GM21737 (cell line): ENCODE measurements at regions not wholly inside any gene's neighbourhood (a gene's known extent, or its start where the extent isn't known, plus 50 kb on each side); places are given as distances from the start of the nearest gene placed in this dataset.

Source experiments
- ATAC-seq: cut with Tn5 transposase; IDR thresholded peaks from one replicate; pipeline ENCODE4 v1.9.1; 2021; ENCODE audit warnings: mild to moderate bottlenecking, moderate library complexity; ENCODE audit not compliant: unreplicated experiment

DNA sequence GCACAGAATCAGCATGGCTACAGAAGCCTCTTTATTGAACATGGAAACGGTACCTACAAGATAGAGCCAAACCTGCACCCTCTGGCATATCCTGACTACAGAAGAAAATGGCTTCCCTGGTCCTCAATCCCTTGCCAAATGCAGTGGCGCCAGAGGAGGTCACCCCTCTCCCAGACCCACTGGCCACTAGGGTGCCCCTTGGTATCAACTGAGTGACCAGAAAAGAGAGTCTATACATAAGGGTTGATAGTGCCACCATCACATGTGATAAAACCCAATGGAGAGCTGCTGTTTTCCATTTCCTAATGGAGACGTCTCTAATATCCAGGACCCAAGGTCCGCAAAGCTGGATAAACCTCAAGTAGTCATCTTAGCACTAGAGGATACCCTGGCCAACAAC, 52.7 kb upstream of the ALK start:
- ATAC-seq, result no peak

DNA sequence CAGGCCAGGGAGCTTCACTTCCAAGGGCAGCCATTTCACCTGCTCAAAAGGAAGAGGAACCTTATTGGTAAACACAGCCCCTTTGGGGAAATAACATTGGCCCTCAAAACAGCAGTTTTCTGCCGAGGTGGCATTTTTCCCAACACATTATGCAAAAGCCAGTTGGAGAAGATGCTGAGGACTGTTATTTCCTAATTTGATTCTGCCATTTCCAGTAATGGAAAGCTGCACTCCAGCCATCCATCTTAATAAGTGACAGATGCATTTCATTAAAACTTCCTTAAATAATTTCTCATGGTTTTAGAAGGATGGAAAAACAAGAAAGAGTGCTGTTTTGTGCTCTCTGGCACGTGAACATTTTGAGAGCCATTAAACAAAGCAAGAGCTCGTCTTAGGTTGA, 55.9 kb upstream of the ALK start:
- no peak for ATAC-seq

DNA sequence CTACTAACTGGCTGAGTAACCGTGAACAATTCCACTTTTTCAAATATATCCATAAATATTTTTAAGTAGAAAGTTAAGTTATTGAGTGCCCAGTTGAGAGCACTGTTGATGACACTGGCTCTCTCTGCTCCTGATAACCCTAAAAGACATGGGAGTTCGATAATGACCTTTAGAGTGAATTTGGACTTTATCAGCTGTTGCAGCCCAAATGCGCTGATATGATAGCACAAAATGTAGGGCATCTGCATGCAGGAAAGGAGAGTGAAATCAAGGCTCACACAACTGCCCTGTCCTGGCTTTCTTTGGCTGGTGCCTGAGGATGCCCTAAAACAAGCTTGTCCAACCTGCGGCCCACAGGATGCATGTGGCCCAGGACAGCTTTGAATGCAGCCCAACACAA, 60.0 kb upstream of the ALK start:
- no peak for ATAC-seq

DNA sequence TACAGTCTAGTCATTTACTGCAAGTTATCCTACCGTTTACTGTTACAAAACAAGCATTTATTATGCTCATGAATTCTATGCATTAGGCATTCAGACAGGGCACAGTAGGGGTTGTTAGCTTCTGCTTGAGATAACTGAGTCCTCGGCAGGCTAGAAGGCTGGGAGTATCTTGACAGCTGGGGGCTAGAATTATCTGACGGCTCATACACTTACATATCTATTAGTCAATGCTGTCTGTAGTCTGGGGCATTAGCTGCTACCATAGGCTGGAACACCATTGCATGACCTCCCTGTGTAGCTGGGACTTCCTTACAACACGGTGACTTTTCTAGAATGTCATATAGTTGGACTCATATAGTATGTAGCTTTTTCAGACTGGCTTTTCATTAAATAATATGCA, 61.9 kb upstream of the ALK start:
- ATAC-seq, result no peak

DNA sequence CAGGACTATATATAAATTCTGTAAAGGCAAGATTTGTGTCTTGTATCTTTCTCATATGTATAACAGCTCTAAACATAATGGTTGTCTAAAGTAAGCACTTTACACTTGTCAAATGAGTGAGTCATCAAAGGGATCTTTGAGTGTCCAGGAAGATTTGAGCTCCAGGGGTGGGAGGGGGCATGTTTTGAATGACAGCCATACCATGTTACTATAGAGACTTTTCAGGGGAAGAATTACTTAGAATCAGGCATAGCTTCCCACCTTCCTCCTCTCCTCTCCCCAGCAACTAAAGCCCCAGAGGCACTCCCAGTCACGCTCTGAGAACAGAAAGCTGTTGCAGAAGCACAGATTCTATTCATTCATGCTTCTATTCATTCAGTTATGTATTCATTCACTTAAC, 65.8 kb upstream of the ALK start:
- no peak for ATAC-seq

DNA sequence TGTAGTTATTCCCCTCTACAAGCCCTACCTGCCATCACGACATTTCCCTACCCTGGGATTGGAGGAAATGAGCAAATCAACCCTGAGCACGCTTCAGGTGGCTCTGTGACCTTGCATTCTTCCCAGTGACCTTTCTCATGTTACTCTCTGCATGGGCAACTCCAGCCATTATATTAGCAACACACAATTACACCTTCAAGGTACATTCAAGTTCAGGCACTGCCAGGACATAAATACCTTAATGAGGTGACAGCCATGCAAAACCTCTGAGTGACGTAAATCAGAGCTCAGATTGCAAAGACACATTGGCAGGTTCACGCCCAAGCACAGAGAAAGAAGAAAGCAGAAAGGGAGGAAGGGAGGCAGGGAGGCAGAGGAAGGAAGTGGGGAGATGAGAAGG, 68.7 kb upstream of the ALK start:
- no peak for ATAC-seq

DNA sequence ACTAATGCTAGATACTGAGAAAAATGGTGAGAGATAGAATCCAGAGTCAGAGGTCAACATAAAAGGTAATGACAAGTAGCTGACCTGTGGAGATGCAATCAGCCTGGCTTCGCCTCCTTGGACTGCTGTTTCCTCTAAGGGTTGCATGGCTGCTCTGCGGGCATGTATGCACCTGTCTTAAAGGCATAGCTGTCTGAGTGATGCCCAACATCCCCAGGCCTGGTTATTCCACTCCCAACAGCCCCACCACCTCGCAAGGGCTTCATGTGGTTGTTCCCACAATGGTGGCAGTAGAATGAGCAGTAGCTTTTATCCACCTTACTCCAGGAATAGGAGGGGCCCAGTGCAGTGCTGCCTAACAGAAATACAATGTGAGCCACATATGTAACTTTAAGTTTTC, 69.7 kb upstream of the ALK start:
- ATAC-seq, result no peak

DNA sequence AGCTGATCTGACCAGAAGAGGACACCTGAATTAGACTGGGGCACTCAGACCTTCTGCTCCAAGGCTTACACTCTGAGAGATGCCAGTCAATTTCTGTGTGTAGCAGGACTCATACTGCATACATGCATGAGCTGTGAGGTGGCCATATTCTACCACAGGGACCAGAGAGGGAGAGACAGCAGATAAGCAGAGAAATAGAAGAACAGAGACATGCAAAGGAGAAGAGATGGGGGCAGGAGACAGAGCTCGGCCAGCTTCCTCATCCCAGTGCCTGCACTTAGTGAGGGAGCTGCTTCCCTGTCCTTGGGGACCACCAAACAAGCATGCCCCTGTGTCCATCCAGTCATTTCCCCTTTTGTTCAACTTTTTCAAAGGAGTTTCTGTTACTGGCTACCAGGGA, 73.9 kb upstream of the ALK start:
- ATAC-seq, result no peak

DNA sequence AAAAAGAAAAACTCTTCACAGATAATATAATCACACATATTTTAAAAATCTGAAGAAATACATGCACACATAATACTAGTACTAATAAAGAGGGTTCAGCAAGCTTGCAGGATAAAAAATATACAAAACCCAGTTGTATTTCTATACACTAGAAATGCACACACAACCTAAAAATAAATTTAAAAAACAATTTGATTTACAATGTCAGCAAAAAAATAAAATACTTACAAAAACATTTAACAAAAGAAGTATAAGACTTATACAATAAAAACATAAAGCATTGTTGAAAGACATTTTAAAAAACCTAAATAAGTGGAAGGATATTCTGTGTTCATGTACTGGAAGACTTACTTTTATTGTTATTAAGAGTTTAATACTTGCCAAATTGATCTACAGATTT, 81.7 kb upstream of the ALK start:
- ATAC-seq, result no peak

DNA sequence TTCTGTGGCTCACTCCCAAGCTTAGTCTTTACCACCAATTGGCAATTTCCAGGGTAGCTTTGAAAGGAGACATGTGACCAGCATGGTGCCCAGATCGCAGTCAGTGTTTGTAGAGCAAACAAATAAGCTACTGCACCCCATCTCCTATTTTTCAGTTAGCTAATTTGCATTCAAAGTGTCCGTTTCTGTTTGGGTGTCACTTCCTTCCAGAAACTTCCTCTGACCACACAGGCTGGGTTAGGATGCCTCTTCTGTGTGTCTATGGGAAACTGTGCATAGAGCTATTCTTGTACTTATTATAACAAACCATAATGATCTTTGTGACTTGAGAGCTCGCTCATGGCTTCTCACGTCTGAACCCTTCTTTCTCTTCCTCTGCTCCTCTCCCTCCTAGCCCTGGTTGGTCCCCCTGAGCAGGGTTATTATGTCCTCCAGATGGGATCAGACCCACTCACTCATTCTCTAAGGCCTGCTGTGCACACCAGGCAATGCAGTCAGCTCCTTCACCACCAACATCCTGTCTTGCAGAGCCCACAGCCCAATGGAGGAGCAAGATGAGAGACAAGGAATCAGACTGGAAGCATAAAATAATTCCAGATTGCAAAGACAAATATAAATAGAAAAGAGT, 101.2 kb upstream of the ALK start:
- peak; percentile 79 for ATAC-seq

DNA sequence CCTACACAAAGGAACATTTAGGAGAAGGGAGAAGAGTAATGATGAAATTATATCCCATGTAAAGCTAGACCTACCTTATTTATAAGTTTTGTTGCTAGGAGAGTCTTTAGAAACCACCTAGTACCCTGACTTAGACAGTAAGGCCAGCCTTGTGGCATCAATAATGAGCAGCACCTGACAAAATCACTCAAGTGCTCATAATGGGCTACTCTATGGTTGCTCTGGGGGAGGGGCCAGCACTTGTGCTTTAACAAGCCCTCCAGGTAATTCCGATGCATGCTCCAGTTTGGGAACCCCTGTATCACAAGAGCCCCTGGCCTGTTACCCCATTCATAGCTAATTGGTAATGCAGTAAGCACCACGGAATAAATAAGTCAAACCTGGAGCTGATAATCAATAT, 102.9 kb upstream of the ALK start:
- ATAC-seq, result no peak

DNA sequence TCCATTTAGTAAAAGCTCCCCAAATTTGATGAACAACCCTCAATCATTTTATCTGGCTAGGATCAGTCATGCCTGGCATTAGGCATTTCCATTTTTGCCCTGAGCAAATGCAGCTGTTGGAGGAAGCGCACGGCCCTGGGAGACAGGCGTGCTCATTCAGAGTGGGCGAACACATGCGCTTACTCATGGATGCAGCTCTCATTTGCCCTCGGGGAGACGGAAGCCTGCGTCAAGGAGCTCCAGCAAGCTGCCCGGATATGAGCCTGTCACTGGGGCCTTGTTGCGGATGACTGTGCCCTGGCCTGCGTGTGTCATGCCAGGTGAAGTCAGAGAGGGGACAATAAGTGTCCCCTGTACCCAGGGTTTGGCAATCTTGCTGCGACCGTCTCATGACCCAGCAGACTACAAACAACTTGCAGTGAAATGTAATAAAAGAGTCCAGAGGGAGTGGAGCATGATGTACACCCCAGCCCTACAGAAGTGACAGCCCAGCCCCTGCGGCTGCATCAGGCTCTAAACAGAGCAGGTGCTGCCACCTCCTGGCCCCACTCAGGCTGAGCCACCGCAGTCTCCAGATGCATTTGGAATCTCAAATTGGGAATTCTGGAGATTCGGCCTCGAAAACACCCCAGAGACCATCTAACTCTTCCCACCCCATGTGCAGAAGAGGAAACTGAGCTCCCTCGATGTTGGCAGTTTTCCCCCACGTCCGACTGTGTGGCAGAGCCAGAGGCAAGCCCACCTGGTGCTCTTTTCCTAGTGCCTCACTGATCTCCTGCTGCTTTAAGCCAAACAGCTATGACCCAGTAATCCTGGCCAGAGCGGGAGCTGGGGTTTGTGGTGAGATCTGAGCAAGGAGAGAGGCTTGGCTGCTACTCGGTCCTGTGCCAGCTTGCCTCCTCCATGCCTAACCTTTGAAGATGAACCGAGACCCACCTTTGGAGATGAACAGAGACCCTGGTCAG, 105.0 kb upstream of the ALK start:
- ATAC-seq, result no peak

DNA sequence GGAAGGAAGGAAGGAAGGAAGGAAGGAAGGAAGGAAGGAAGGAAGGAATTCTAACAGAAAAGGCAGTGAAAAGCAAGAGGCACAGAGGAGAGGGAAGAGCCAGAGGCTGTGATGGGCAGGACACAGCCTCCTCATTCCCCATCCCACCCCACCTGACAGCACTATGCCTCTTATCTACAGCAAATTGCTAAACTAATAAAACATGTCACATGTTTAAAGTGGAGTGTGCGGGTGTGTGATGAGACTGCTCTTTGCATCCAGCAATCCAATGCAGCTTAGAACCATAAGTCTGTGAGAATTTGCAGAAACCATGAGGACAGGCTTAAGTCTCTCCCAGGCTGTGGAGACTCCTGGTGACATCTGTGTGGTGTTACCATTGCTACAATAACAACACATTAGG, 108.4 kb upstream of the ALK start:
- ATAC-seq, result no peak

DNA sequence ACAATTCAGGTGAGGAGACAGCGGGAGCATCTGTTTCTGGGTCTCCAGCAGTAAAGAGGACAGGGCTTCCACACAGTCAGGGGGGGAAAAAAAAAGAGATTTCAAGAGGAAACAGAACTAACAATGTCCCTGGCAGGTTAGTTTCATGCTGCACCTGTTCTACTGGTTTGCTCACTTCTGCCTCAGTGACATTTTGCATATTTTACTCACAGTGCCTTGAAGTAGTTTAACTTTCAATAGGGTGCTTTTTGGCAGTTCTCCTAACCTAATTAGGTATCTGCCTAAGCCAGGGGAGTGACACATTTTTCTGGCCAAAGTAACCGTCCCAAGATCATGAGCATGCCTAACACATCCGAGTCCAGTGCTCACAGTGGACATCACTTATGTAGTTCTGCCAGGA, 109.0 kb upstream of the ALK start:
- no peak for ATAC-seq

DNA sequence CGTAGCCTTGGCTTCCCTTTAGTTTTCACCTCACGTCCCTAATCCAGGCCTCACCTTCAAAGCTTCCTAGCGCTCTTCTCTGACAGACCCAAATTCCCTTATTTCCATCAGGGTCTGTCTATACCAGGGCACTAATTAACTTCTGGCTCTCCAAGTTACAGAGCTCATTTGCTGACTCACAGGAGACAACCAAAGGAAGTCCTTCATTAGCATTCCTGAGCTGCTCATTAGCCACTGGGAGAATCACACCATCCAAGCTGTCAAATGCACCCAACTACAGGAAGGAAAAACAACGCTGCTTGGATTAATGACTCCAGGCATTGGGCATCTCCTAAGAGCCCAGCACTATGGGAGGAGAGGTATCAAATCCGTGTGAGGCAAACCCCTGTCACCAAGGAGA, 109.8 kb upstream of the ALK start:
- ATAC-seq, result no peak

DNA sequence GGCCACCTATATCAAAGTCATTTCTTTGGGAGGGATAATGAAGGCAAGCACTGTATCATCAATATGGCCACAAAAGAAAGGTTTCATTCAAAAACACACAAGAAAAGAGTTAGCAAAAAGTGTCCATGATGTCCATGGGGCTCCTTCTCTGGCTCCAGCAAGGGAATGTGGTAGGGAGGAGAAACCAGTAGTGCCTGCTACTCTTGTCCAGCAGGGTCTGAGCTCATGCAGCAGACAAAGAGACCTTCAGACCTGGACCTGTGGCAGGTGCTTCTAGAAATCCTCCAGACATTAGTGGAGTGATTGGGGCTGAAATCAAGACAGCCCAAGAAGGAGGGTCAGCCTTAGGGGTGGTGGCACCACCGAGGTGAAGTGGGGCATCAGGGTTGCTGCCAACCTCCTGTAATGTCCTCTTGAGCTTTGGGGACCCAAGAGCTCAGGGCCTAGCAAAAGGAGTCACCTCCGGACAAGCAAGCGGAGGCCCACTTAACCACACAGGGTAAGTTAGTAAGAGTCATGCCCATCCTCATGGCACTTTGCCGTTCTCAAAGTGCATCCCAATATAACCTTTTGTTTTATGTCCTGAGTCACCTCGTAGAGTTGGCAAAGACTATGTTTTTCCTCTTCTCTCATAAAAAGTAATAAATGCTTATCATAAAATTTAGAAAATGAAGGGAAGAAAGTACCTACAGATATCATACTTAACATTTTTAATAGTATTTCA, 112.6 kb upstream of the YPEL5 start:
- ATAC-seq, result no peak

DNA sequence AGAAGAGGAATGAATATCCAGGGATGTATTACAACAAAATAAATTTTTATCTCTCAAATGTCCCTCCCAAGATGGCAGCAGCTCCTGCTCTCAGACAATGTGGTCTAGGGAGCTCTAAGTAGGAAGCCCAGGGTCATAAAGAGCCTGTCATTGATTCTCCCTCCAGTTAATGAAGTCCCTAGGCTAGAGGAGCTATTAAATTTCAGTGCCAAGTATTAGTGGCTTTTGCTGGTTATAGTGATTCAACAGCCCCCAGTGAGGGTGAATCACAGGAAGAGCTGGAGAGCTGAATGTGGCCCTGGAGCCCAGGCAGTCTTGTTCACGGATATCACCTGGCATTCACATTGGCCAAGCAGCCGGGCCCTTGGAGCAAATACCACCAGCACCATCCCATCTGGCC, 109.8 kb upstream of the YPEL5 start:
- ATAC-seq, result no peak

DNA sequence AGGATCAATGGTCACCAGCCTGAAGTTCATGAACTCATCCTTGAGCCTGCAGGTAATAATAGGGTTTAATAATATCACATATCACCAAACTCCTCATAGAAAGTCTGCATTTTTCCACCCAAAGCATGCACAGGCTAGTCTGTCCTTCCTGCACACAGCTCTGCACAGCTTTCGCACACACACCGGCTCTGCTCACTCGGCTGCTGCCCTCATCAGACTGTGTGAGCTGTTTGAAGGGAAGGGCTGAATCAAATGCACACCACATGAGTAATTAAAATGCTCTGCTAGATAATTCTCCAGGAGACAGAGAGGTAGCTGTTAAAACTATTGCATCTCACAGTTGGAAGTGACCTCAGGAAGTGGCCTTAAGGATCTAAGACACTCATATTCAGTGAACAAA, 108.4 kb upstream of the YPEL5 start:
- no peak for ATAC-seq

DNA sequence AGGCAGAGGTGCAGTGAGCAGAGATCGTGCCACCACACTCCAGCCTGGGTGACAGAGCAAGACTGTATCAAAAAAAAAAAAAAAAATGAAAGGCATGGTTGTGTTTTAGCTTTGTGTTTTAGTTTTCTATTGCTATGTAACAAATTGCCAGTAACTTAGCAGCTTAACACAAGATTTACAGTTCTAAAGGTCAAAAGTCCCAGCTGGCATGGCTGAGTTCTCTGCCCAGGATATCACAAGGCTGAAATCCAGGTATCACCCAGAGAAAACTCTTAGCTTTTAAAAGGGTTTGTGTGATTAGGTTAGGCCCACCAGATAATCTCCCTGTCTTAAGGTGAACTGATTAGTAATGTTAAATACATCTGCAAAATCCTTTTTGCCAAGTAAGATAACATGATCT, 107.7 kb upstream of the YPEL5 start:
- no peak for ATAC-seq

DNA sequence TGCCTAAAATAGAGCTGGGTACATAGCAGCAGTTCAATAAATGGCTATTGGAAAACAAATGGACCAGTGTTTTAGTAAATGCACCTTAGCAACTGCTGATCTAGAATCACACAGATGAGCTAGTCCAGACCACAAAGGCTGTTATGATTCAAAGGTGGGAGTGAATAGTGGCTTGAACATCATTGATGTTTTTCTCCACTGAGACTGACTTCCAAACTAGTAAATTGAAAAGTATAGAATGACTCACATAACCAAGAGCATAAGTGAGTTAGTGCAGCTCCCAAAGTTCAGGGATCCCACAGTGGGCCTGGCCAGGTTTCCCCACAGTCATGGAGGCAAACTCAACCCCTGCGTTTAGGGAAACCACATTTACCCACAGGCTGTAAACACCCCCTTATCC, 106.7 kb upstream of the YPEL5 start:
- ATAC-seq, result no peak

DNA sequence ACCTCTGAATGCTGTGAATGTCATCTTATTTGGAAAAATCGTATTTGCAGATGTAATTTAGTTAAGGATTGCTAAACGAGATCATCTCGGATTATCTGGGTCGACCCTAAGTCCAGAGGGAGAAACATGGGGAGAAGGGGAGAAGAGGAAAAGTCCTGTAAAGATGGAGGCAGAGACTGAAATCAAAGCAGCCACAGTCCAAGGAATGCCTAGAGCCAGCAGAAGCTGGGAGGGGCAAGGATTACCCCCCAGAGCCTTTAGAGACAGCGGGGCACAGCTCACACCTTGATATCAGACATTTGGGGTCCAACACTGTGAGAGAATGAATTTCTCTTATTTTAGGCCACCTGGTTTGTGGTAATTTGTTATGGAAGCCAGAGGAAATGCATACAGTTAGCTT, 104.9 kb upstream of the YPEL5 start:
- ATAC-seq, result no peak

DNA sequence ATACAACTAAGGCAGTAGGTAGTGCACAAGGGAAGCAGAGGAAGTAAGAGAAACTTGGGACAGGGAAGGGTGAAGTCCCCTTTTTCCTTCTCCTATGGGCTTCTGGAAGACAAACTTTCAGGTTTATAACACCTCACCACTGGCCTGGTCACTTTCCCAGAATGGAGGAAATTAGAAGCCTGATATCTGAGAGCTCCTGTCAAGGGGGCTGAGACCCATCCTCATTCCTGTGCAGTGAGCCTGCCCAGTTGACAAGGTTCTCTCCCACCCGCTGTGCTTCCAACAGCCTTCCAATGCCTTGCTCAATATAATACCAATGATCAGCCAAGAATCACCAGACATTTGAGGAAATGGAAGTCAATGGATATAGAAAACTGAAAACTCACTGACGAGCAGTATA, 100.4 kb upstream of the YPEL5 start:
- no peak for ATAC-seq
